ENCODE measurements at regions not wholly inside any gene's neighbourhood (a gene's known extent, or its start where the extent isn't known, plus 50 kb on each side); places are given as distances from the start of the nearest gene placed in this dataset.

DNA sequence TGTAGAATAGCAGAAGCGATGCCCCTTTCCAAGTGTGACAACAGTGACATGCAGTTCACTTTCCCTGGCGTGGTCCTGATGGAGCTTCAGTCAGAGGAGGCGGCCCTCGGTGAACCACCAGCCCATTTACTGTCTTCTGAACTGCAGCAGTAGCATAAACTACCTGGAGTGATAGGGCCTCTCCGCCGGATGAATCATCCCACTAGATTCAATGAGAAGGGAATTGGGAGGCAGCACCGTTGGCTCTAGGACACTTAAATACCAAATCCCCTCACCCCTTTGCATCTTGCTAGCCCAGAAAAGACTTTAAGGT lies 112.8 kb upstream of the GPR12 start:
- TF ChIP-seq POLR2A (IDR thresholded peaks at IDR 0.05), result no peak
- TF ChIP-seq, protein P1, sequence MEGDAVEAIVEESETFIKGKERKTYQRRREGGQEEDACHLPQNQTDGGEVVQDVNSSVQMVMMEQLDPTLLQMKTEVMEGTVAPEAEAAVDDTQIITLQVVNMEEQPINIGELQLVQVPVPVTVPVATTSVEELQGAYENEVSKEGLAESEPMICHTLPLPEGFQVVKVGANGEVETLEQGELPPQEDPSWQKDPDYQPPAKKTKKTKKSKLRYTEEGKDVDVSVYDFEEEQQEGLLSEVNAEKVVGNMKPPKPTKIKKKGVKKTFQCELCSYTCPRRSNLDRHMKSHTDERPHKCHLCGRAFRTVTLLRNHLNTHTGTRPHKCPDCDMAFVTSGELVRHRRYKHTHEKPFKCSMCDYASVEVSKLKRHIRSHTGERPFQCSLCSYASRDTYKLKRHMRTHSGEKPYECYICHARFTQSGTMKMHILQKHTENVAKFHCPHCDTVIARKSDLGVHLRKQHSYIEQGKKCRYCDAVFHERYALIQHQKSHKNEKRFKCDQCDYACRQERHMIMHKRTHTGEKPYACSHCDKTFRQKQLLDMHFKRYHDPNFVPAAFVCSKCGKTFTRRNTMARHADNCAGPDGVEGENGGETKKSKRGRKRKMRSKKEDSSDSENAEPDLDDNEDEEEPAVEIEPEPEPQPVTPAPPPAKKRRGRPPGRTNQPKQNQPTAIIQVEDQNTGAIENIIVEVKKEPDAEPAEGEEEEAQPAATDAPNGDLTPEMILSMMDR (IDR thresholded peaks at IDR 0.05), result no peak
- no peak for TF ChIP-seq EP300 (IDR thresholded peaks at IDR 0.05)
